GM12878 (cell line): ENCODE measurements at regions not wholly inside any gene's neighbourhood (a gene's known extent, or its start where the extent isn't known, plus 50 kb on each side); places are given as distances from the start of the nearest gene placed in this dataset.

Experiments used
- BRCA1 ChIP-seq: IDR thresholded peaks from 2 replicates; pipeline ENCODE4 v1.6.1; 2011; ENCODE audit warnings: low read depth, low read length, improper control_type of control experiment
- CBFB ChIP-seq: IDR thresholded peaks from 2 replicates; pipeline ENCODE4 v1.6.1; 2016; ENCODE audit warnings: antibody characterized with exemption, low read depth
- CBX3 ChIP-seq: fragments of 200-600 bp; sonication (generic); IDR thresholded peaks from 2 replicates; pipeline ENCODE4 v1.6.1; 2016; ENCODE audit warnings: low read depth, borderline replicate concordance
- CBX5 ChIP-seq: sonication (generic); IDR thresholded peaks from 2 replicates; pipeline ENCODE4 v1.6.1; 2016; ENCODE audit warnings: low read depth, moderate library complexity, mild to moderate bottlenecking, inconsistent platforms
- CHD2 ChIP-seq: IDR thresholded peaks from 2 replicates; pipeline ENCODE4 v1.6.1; 2011; ENCODE audit warnings: low read depth, low read length, improper control_type of control experiment, borderline replicate concordance
- CHD4 ChIP-seq: fragments of 200-600 bp; sonication (generic); IDR thresholded peaks from 2 replicates; pipeline ENCODE4 v1.6.1; 2016; ENCODE audit warnings: mild to moderate bottlenecking
- ESRRA ChIP-seq: IDR thresholded peaks from 2 replicates; pipeline ENCODE4 v1.6.1; 2012; ENCODE audit warnings: mild to moderate bottlenecking, low read length, improper control_type of control experiment
- EZH2 ChIP-seq: IDR thresholded peaks from 2 replicates; pipeline ENCODE4 v1.6.1; 2012; ENCODE audit warnings: low read depth, mild to moderate bottlenecking, control low read depth, inconsistent platforms, low read length, borderline replicate concordance; ENCODE audit not compliant: control insufficient read depth
- POLR2AphosphoS5 ChIP-seq: IDR thresholded peaks from 2 replicates; pipeline ENCODE4 v1.6.1; 2011; ENCODE audit warnings: mild to moderate bottlenecking, low read length, inconsistent platforms
- SIN3A ChIP-seq: IDR thresholded peaks from 2 replicates; pipeline ENCODE4 v1.6.1; 2012; ENCODE audit warnings: low read depth, low read length, improper control_type of control experiment
- SRF ChIP-seq, 2 experiments: IDR thresholded peaks; 2 replicates each; pipeline ENCODE4 v1.6.1; 2011; ENCODE audit warnings: low read depth in 2 of 2, low read length in 2 of 2, mild to moderate bottlenecking in 1 of 2, moderate library complexity in 1 of 2
- TF ChIP-seq, protein P1 (sequence below), 3 experiments: IDR thresholded peaks in 2 of 3; conservative IDR thresholded peaks in 1 of 3; 2 replicates each; pipeline ENCODE4 v1.5.1; 2011; ENCODE audit warnings: low read depth in 3 of 3, low read length in 3 of 3, mild to moderate bottlenecking in 3 of 3, control low read depth in 2 of 3, moderate library complexity in 2 of 3, inconsistent platforms in 1 of 3, mixed read lengths in 1 of 3; ENCODE audit not compliant: control insufficient read depth in 2 of 3, insufficient read depth in 1 of 3; ENCODE audit errors: extremely low read depth in 1 of 3
- TF ChIP-seq, protein P2 (sequence below): IDR thresholded peaks from 2 replicates; pipeline ENCODE4 v1.6.1; 2011; ENCODE audit warnings: mild to moderate bottlenecking, low read depth, low read length, moderate library complexity; ENCODE audit not compliant: insufficient replicate concordance
- TF ChIP-seq, protein P3 (sequence below): IDR thresholded peaks from 2 replicates; pipeline ENCODE4 v1.6.1; 2012; ENCODE audit warnings: low read depth, low read length, improper control_type of control experiment

DNA sequence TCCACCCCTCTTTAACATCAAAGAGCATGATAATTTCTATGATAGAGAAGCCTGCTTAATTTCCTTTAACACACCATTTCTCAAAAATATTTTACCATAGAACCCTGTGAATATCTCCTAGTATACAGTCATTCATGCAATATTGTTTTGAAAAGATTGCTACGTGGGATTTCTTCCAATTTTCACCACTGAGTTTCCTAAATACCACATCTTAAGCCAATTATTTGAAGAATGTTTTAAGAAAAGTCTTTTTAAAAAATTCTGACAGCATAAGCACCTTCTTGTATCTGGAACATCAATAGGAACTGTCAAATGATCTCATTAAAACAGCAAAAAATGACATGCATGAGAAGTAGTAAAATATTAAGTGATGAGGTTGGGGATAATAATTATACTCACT lies 1126.7 kb downstream of the TUSC7 start:
- TF ChIP-seq POLR2AphosphoS5, result no peak
- no peak for TF ChIP-seq EZH2
- TF ChIP-seq, protein P1, sequence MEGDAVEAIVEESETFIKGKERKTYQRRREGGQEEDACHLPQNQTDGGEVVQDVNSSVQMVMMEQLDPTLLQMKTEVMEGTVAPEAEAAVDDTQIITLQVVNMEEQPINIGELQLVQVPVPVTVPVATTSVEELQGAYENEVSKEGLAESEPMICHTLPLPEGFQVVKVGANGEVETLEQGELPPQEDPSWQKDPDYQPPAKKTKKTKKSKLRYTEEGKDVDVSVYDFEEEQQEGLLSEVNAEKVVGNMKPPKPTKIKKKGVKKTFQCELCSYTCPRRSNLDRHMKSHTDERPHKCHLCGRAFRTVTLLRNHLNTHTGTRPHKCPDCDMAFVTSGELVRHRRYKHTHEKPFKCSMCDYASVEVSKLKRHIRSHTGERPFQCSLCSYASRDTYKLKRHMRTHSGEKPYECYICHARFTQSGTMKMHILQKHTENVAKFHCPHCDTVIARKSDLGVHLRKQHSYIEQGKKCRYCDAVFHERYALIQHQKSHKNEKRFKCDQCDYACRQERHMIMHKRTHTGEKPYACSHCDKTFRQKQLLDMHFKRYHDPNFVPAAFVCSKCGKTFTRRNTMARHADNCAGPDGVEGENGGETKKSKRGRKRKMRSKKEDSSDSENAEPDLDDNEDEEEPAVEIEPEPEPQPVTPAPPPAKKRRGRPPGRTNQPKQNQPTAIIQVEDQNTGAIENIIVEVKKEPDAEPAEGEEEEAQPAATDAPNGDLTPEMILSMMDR (IDR thresholded peaks at IDR 0.05 in 2 of 3, conservative IDR thresholded peaks at IDR 0.05 in 1 of 3; ENCODE audit: control insufficient read depth in 2 of 3, extremely low read depth in 1 of 3, insufficient read depth in 1 of 3, low read depth in 3 of 3, low read length in 3 of 3), result no peak
- TF ChIP-seq CBX5, result no peak
- no peak for TF ChIP-seq CBX3
- no peak for TF ChIP-seq SIN3A
- TF ChIP-seq ESRRA, result no peak
- TF ChIP-seq CHD4, result no peak
- TF ChIP-seq, protein P2, sequence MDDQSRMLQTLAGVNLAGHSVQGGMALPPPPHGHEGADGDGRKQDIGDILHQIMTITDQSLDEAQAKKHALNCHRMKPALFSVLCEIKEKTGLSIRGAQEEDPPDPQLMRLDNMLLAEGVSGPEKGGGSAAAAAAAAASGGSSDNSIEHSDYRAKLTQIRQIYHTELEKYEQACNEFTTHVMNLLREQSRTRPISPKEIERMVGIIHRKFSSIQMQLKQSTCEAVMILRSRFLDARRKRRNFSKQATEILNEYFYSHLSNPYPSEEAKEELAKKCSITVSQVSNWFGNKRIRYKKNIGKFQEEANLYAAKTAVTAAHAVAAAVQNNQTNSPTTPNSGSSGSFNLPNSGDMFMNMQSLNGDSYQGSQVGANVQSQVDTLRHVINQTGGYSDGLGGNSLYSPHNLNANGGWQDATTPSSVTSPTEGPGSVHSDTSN, result no peak
- no peak for TF ChIP-seq BRCA1
- no peak for TF ChIP-seq CBFB
- TF ChIP-seq, protein P3, sequence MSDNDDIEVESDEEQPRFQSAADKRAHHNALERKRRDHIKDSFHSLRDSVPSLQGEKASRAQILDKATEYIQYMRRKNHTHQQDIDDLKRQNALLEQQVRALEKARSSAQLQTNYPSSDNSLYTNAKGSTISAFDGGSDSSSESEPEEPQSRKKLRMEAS, result no peak
- no peak for TF ChIP-seq CHD2
- TF ChIP-seq SRF (IDR thresholded peaks at IDR 0.05; ENCODE audit: low read depth in 2 of 2, low read length in 2 of 2), result no peak
